Heart left ventricle (tissue), 16 donors: ENCODE measurements at regions not wholly inside any gene's neighbourhood (a gene's known extent, or its start where the extent isn't known, plus 50 kb on each side); places are given as distances from the start of the nearest gene placed in this dataset.

ENCODE experiments used
- ATAC-seq, 4 donors: fragments of 200-7000 bp; cut with Tn5 transposase; one replicate each; pipeline ENCODE4 v1.9.1; 2020 to 2022; ENCODE audit warnings: moderate library complexity in 4 of 4, mild to moderate bottlenecking in 3 of 4, moderate number of reproducible peaks in 1 of 4
- DNase-seq, 5 donors: peaks; one replicate each; pipeline ENCODE4 v3.0.0-alpha.2; 2020
- H3K27ac ChIP-seq, 12 donors: fragments of 200-600 bp; sonication (generic) in 4 of 12; one replicate each; pipeline versions ENCODE4 v1.5.0 to v1.8.0; 2016 to 2022; ENCODE audit warnings: mild to moderate bottlenecking in 2 of 12
- H3K27me3 ChIP-seq, 9 donors: fragments of 200-600 bp; sonication (generic) in 2 of 9; one replicate each; pipeline versions ENCODE4 v1.5.1 to v1.8.0; 2016 to 2022; ENCODE audit warnings: mild to moderate bottlenecking in 3 of 9
- H3K36me3 ChIP-seq, 9 donors: fragments of 200-600 bp; sonication (generic) in 2 of 9; one replicate each; pipeline versions ENCODE4 v1.5.0 to v1.8.0; 2018 to 2022; ENCODE audit warnings: mild to moderate bottlenecking in 2 of 9
- H3K4me1 ChIP-seq, 12 donors: fragments of 200-600 bp; sonication (generic) in 4 of 12; one replicate each; pipeline versions ENCODE4 v1.5.0 to v1.8.0; 2016 to 2022; ENCODE audit warnings: mild to moderate bottlenecking in 3 of 12
- H3K4me3 ChIP-seq, 12 donors: fragments of 200-600 bp; sonication (generic) in 4 of 12; one replicate each; pipeline versions ENCODE4 v1.5.0 to v1.8.0; 2017 to 2022; ENCODE audit warnings: mild to moderate bottlenecking in 9 of 12, moderate library complexity in 4 of 12
- H3K9me3 ChIP-seq, 12 donors: fragments of 200-600 bp; sonication (generic) in 4 of 12; one replicate each; pipeline versions ENCODE4 v1.5.0 to v1.8.0; 2016 to 2022; ENCODE audit warnings: mild to moderate bottlenecking in 1 of 12
- POLR2A ChIP-seq, 2 donors: fragments of 450-650 bp; IDR thresholded peaks; one replicate each; pipeline ENCODE4 v1.6.1; 2017; ENCODE audit warnings: antibody characterized with exemption in 2 of 2, mild to moderate bottlenecking in 2 of 2, moderate library complexity in 2 of 2
- whole genome bisulfite sequencing, 4 donors: extraction: QIAGEN DNeasy Blood & Tissue Kit in 2 of 4; methylation state at CpG; one replicate each; pipeline versions ENCODE4 v1.1.5 to v1.1.7; 2013 to 2018; 5-methylcytosine and 5-hydroxymethylcytosine counted together
- intact Hi-C, 10 donors: fragments of 100-400 bp; cut with DNase I; formaldehyde crosslinking; loops; one replicate each; pipeline versions ENCODE4 v1.11.1 to v1.14.2; 2022
- TF ChIP-seq, protein P1 (sequence below), 12 donors: fragments of 200-600 bp; sonication (generic) in 4 of 12; IDR thresholded peaks; one replicate each; pipeline versions ENCODE4 v1.5.0 to v1.8.0; 2018 to 2022; ENCODE audit warnings: antibody characterized with exemption in 12 of 12, mild to moderate bottlenecking in 5 of 12
- donor health status: ischemic (EF 13 %, LVEDD 7.1; RV severe dilation, severe dysfunction).
- donor health status: healthy with polysubstance abuse.
- donor health status: DM: no; HTN: yes; CAD: no.
- donor health status: DM: no; HTN: no; CAD: no.
- donor health status: ischemic (EF 25% LVEDD 6.9; RV normal size, moderate dysfunction).
- donor health status: ischemic (EF 25% LVEDD 5.7; RV mildly dilated, moderate dysfunction).
- donor health status: healthy.
- donor health status: DM: yes; HTN: yes; CAD: no.
- donor health status: ischemic (EF 35%, LVEDD 5.7; RV mildly dilated, moderate dysfunction).
- donor health status: nonischemic (EF 11% LVEDD 7.7; RV severe dilation, severe dysfunction).
- donor health status: DM: yes; HTN: yes; CAD: no.
- donor health status: PGD.
- donor health status: ischemic (EF 29% LVEDD 5.4; RV normal size, mild dysfunction).
- donor health status: nonischemic (EF 23%, LVEDD 6.1; RV moderate dilation, normal function).

GRCh38 chr1:199551967-199552565 lies 475.4 kb upstream of the NR5A2 start:
- Histone ChIP-seq H3K36me3 (no peaks in the 10 kb centered on the region), H3K27ac (no peak overlapping the region), H3K9me3 (no peaks in the 10 kb centered on the region), H3K4me1 (no peaks in the 10 kb centered on the region), H3K27me3 (no peaks in the 10 kb centered on the region), H3K4me3 (no peak overlapping the region)
- peak in 2 of 5 donors; percentile 9 to 23 for DNase-seq
- TF ChIP-seq, protein P1, sequence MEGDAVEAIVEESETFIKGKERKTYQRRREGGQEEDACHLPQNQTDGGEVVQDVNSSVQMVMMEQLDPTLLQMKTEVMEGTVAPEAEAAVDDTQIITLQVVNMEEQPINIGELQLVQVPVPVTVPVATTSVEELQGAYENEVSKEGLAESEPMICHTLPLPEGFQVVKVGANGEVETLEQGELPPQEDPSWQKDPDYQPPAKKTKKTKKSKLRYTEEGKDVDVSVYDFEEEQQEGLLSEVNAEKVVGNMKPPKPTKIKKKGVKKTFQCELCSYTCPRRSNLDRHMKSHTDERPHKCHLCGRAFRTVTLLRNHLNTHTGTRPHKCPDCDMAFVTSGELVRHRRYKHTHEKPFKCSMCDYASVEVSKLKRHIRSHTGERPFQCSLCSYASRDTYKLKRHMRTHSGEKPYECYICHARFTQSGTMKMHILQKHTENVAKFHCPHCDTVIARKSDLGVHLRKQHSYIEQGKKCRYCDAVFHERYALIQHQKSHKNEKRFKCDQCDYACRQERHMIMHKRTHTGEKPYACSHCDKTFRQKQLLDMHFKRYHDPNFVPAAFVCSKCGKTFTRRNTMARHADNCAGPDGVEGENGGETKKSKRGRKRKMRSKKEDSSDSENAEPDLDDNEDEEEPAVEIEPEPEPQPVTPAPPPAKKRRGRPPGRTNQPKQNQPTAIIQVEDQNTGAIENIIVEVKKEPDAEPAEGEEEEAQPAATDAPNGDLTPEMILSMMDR (IDR thresholded peaks at IDR 0.05), result peak; percentile 23 to 71 (median 58)
- TF ChIP-seq POLR2A (IDR thresholded peaks at IDR 0.05), result no peak
- no peak for ATAC-seq
- WGBS, 4 donors, result 40 to 43% (median 42%) methylated on average over 4 of the region's 4 CpGs
- intact Hi-C loops, result loop anchor here in 5 of 10 donors (2.0 to 5.0 kb wide), 2 partner anchors 795 to 797 kb away; no protein-coding TSS in a partner anchor

- Histone ChIP-seq H3K36me3 (no peaks in the 10 kb centered on the region), H3K9me3 (no peaks in the 10 kb centered on the region), H3K27me3 (no peaks in the 10 kb centered on the region), H3K4me1 (no peaks in the 10 kb centered on the region), H3K27ac (no peak overlapping the region), H3K4me3 (no peak overlapping the region)
- intact Hi-C loops, result loop anchor here in 5 of 10 donors (2.0 to 5.0 kb wide), 2 partner anchors 796 to 798 kb away; no protein-coding TSS in a partner anchor
- DNase-seq, result no peak
- no peak for ATAC-seq
- TF ChIP-seq POLR2A (IDR thresholded peaks at IDR 0.05), result no peak
- TF ChIP-seq, protein P1 (IDR thresholded peaks at IDR 0.05), result no peak
- WGBS, 4 donors, result 41 to 68% (median 56%) methylated on average over 1 of the region's 1 CpG
Measured at GRCh38 chr1:199553104-199553503, 474.4 kb upstream of the NR5A2 start.

- intact Hi-C loops, result no loop called here
- Histone ChIP-seq H3K36me3 (no peaks in the 10 kb centered on the region), H3K9me3 (no peaks in the 10 kb centered on the region), H3K27me3 (no peaks in the 10 kb centered on the region), H3K4me3 (no peak overlapping the region), H3K4me1 (no peaks in the 10 kb centered on the region), H3K27ac (no peak overlapping the region)
- ATAC-seq, result no peak
- no peak for DNase-seq
- TF ChIP-seq, protein P1 (IDR thresholded peaks at IDR 0.05), result no peak
- no peak for TF ChIP-seq POLR2A (IDR thresholded peaks at IDR 0.05)
- WGBS, 4 donors, result 43 to 64% (median 55%) methylated on average over 2 of the region's 2 CpGs
Measured at GRCh38 chr1:199561334-199561733, 466.2 kb upstream of the NR5A2 start.

GRCh38 chr1:199573047-199573446 lies 454.5 kb upstream of the NR5A2 start:
- ATAC-seq (no peak), DNase-seq (peak in 2 of 5 donors; percentile 27 to 29)
- no peaks in the 10 kb centered on the region for H3K36me3 ChIP-seq
- no peaks in the 10 kb centered on the region for H3K9me3 ChIP-seq
- H3K4me3 ChIP-seq, result no peak overlapping the region
- H3K4me1 ChIP-seq, result no peaks in the 10 kb centered on the region
- WGBS, 4 donors, result 51 to 68% (median 54%) methylated on average over 5 of the region's 5 CpGs
- no peak overlapping the region for H3K27ac ChIP-seq
- no peaks in the 10 kb centered on the region for H3K27me3 ChIP-seq
- TF ChIP-seq, protein P1 (IDR thresholded peaks at IDR 0.05), result no peak
- TF ChIP-seq POLR2A (IDR thresholded peaks at IDR 0.05), result no peak
- intact Hi-C loops, result loop anchor here in 1 of 10 donors (5.0 kb wide), 1 partner anchor 746 kb away; no protein-coding TSS in a partner anchor
